GM12892 (cell line): ENCODE measurements at regions not wholly inside any gene's neighbourhood (a gene's known extent, or its start where the extent isn't known, plus 50 kb on each side); places are given as distances from the start of the nearest gene placed in this dataset.

ENCODE experiments used
- POLR2A ChIP-seq: IDR thresholded peaks from 2 replicates; pipeline ENCODE4 v1.6.1; 2011; ENCODE audit warnings: low read depth, low read length, control low read depth
- POLR2AphosphoS5 ChIP-seq: IDR thresholded peaks from 2 replicates; pipeline ENCODE4 v1.6.1; 2011; ENCODE audit warnings: low read depth, low read length, control low read depth
- TAF1 ChIP-seq: IDR thresholded peaks from 2 replicates; pipeline ENCODE4 v1.6.1; 2011; ENCODE audit warnings: low read depth, mild to moderate bottlenecking, control low read depth, low read length, borderline replicate concordance

DNA sequence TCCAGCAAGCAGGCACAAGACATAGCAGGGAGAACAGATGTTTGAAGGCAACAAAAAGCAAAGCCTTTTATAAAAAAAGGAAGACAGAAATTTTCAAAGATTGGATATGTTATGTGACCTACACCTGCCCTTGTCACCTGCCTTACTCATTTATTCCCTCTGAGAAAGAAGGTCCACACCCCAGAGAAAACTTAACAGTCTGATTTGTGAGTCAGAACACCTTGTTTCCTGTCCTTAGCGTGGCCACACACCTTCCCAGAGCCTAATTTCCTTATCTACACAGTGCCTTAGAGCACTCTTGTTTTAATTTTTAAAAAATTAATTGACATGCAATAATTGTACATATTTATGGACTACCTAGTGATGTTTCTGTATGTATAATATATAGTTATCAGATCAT is 419.0 kb upstream of the DAB2 start:
- no peak for TF ChIP-seq POLR2AphosphoS5
- TF ChIP-seq POLR2A: no peak
- no peak for TF ChIP-seq TAF1
